Mesenchymal stem cell (in vitro differentiated cells and primary cell): ENCODE measurements at regions not wholly inside any gene's neighbourhood (a gene's known extent, or its start where the extent isn't known, plus 50 kb on each side); places are given as distances from the start of the nearest gene placed in this dataset.

Experiments
- DNase-seq: peaks from one replicate; pipeline ENCODE4 v3.0.0-alpha.2; 2013
- H2AFZ ChIP-seq: one replicate; pipeline ENCODE4 v1.6.1; 2013; ENCODE audit warnings: low read depth, mild to moderate bottlenecking, control low read depth, inconsistent platforms, low read length, moderate library complexity
- H2AK5ac ChIP-seq: 2 replicates; pipeline ENCODE4 v1.6.1; 2013; ENCODE audit warnings: low read length, moderate library complexity, mild to moderate bottlenecking, inconsistent platforms; ENCODE audit not compliant: severe bottlenecking
- H2BK120ac ChIP-seq: one replicate; pipeline ENCODE4 v1.6.1; 2013; ENCODE audit warnings: low read depth, mild to moderate bottlenecking, inconsistent platforms, low read length, moderate library complexity
- H2BK12ac ChIP-seq, 2 experiments: one replicate each; pipeline ENCODE4 v1.6.1; 2013; ENCODE audit warnings: inconsistent platforms in 2 of 2, low read length in 2 of 2, mild to moderate bottlenecking in 2 of 2, moderate library complexity in 2 of 2, control low read depth in 1 of 2
- H2BK15ac ChIP-seq: one replicate; pipeline ENCODE4 v1.6.1; 2013; ENCODE audit warnings: mild to moderate bottlenecking, low read depth, inconsistent platforms; ENCODE audit not compliant: poor library complexity, severe bottlenecking
- H2BK5ac ChIP-seq: 2 replicates; pipeline ENCODE4 v1.6.1; 2013; ENCODE audit warnings: low read depth, mild to moderate bottlenecking, low read length, control low read depth, inconsistent platforms; ENCODE audit not compliant: poor library complexity, severe bottlenecking
- H3K14ac ChIP-seq, 2 experiments: one replicate each; pipeline ENCODE4 v1.6.1; 2013; ENCODE audit warnings: inconsistent platforms in 2 of 2, low read length in 2 of 2, control low read depth in 1 of 2, mild to moderate bottlenecking in 1 of 2, moderate library complexity in 1 of 2
- H3K18ac ChIP-seq, 2 experiments: one replicate each; pipeline ENCODE4 v1.6.1; 2013; ENCODE audit warnings: inconsistent platforms in 2 of 2, low read length in 2 of 2, control low read depth in 1 of 2, low read depth in 1 of 2, mild to moderate bottlenecking in 1 of 2
- H3K23ac ChIP-seq, 2 experiments: one replicate each; pipeline ENCODE4 v1.6.1; 2013; ENCODE audit warnings: inconsistent platforms in 2 of 2, low read length in 2 of 2, mild to moderate bottlenecking in 2 of 2, moderate library complexity in 2 of 2, control low read depth in 1 of 2
- H3K27ac ChIP-seq: 2 replicates; pipeline ENCODE4 v1.5.1; 2013; ENCODE audit warnings: mild to moderate bottlenecking, moderate library complexity, low read length, control low read depth, inconsistent platforms; ENCODE audit not compliant: poor library complexity, severe bottlenecking
- H3K27me3 ChIP-seq, 2 experiments: 2 replicates each; pipeline versions ENCODE4 v1.6.1 to v1.7.0; 2013; ENCODE audit warnings: low read length in 2 of 2, mild to moderate bottlenecking in 2 of 2, moderate library complexity in 2 of 2, control low read depth in 1 of 2, inconsistent platforms in 1 of 2; ENCODE audit not compliant: control insufficient read depth in 1 of 2, insufficient read depth in 1 of 2
- H3K36me3 ChIP-seq, 2 experiments: 2 replicates each; pipeline versions ENCODE4 v1.6.1 to v1.7.0; 2013; ENCODE audit warnings: low read length in 2 of 2, control low read depth in 1 of 2, inconsistent platforms in 1 of 2, low read depth in 1 of 2, mild to moderate bottlenecking in 1 of 2; ENCODE audit not compliant: insufficient read depth in 2 of 2, control insufficient read depth in 1 of 2
- H3K4ac ChIP-seq, 2 experiments: one replicate each; pipeline ENCODE4 v1.6.1; 2013; ENCODE audit warnings: inconsistent platforms in 2 of 2, low read length in 2 of 2, mild to moderate bottlenecking in 2 of 2, moderate library complexity in 2 of 2, control low read depth in 1 of 2, low read depth in 1 of 2
- H3K4me1 ChIP-seq: 2 replicates; pipeline ENCODE4 v1.6.1; 2013; ENCODE audit warnings: low read depth, low read length, control low read depth; ENCODE audit not compliant: control insufficient read depth, insufficient read depth
- H3K4me2 ChIP-seq: 2 replicates; pipeline ENCODE4 v1.6.1; 2013; ENCODE audit warnings: low read length, mild to moderate bottlenecking, inconsistent platforms; ENCODE audit not compliant: poor library complexity, severe bottlenecking
- H3K4me3 ChIP-seq, 2 experiments: 2 replicates each; pipeline versions ENCODE4 v1.5.1 to v1.7.0; 2013; ENCODE audit warnings: low read length in 2 of 2, mild to moderate bottlenecking in 2 of 2, control low read depth in 1 of 2, low read depth in 1 of 2; ENCODE audit not compliant: insufficient read depth in 1 of 2
- H3K79me1 ChIP-seq: replicated peaks from 2 replicates; pipeline ENCODE4 v1.6.1; 2013; ENCODE audit warnings: mild to moderate bottlenecking, control low read depth, low read length, inconsistent platforms; ENCODE audit not compliant: poor library complexity, severe bottlenecking
- H3K9ac ChIP-seq: 2 replicates; pipeline ENCODE4 v1.7.0; 2013; ENCODE audit warnings: mild to moderate bottlenecking, low read length, moderate library complexity
- H3K9me3 ChIP-seq: 2 replicates; pipeline ENCODE4 v1.7.0; 2013; ENCODE audit warnings: mild to moderate bottlenecking, low read length; ENCODE audit not compliant: control insufficient read depth
- H4K8ac ChIP-seq: one replicate; pipeline ENCODE4 v1.6.1; 2013; ENCODE audit warnings: inconsistent platforms, mild to moderate bottlenecking, low read length, moderate library complexity
- H4K91ac ChIP-seq: one replicate; pipeline ENCODE4 v1.6.1; 2013; ENCODE audit warnings: mild to moderate bottlenecking, low read length, inconsistent platforms
- WGBS: methylation state at CpG from one replicate; pipeline ENCODE4 v1.1.7; 2013; ENCODE audit warnings: mixed read lengths; 5-methylcytosine and 5-hydroxymethylcytosine counted together

GRCh38 chr4:134343081-134343480 is 141.5 kb upstream of the PABPC4L start:
- H3K18ac ChIP-seq: no peak overlapping the region
- H4K91ac ChIP-seq: no peak overlapping the region
- no peaks in the 10 kb centered on the region for H3K36me3 ChIP-seq
- WGBS: 100% methylated on average over 1 of the region's 2 CpGs
- no peaks in the 10 kb centered on the region for H3K9me3 ChIP-seq
- no peak overlapping the region for H4K8ac ChIP-seq
- H2BK12ac ChIP-seq: no peak overlapping the region
- H2BK15ac ChIP-seq: no peak overlapping the region
- peaks cover 3% of the 10 kb centered on the region for H3K4me1 ChIP-seq
- H3K4ac ChIP-seq: no peak overlapping the region
- no peak for DNase-seq
- no peak overlapping the region for H3K4me3 ChIP-seq
- no peak overlapping the region for H3K9ac ChIP-seq
- H3K79me1 ChIP-seq: no peaks in the 10 kb centered on the region
- H3K27me3 ChIP-seq: no peaks in the 10 kb centered on the region
- no peak overlapping the region for H3K23ac ChIP-seq
- H2AK5ac ChIP-seq: no peak overlapping the region
- H2AFZ ChIP-seq: no peak overlapping the region
- no peak overlapping the region for H2BK120ac ChIP-seq
- no peak overlapping the region for H3K14ac ChIP-seq
- peak overlapping the region; percentile 14 for H3K27ac ChIP-seq
- no peak overlapping the region for H3K4me2 ChIP-seq
- no peak overlapping the region for H2BK5ac ChIP-seq

- Histone ChIP-seq H2BK5ac (no peak overlapping the region), H4K91ac (no peak overlapping the region), H3K79me1 (no peaks in the 10 kb centered on the region), H3K4ac (no peak overlapping the region), H2AK5ac (no peak overlapping the region), H4K8ac (no peak overlapping the region), H3K4me1 (no peaks in the 10 kb centered on the region), H3K23ac (no peak overlapping the region), H2BK120ac (no peak overlapping the region), H3K4me2 (no peak overlapping the region), H3K18ac (no peak overlapping the region), H2BK12ac (no peak overlapping the region), H2BK15ac (no peak overlapping the region), H3K4me3 (no peak overlapping the region), H3K14ac (no peak overlapping the region), H3K9me3 (no peaks in the 10 kb centered on the region), H3K27me3 (no peaks in the 10 kb centered on the region), H3K9ac (no peak overlapping the region), H3K27ac (no peak overlapping the region), H2AFZ (no peak overlapping the region), H3K36me3 (no peaks in the 10 kb centered on the region)
- 93% methylated on average over 1 of the region's 1 CpG for WGBS
- DNase-seq: no peak
Measured at GRCh38 chr4:134337574-134337973, 136.0 kb upstream of the PABPC4L start.

- no peak overlapping the region for H2BK120ac ChIP-seq
- no peaks in the 10 kb centered on the region for H3K27me3 ChIP-seq
- no peak overlapping the region for H3K14ac ChIP-seq
- H2BK15ac ChIP-seq: no peak overlapping the region
- H3K4ac ChIP-seq: no peak overlapping the region
- no peak overlapping the region for H2AFZ ChIP-seq
- H3K23ac ChIP-seq: no peak overlapping the region
- H3K79me1 ChIP-seq: no peaks in the 10 kb centered on the region
- H3K4me1 ChIP-seq: no peaks in the 10 kb centered on the region
- WGBS: 95% methylated on average over 9 of the region's 9 CpGs
- no peak overlapping the region for H2BK12ac ChIP-seq
- H3K27ac ChIP-seq: no peak overlapping the region
- H3K9ac ChIP-seq: no peak overlapping the region
- no peaks in the 10 kb centered on the region for H3K9me3 ChIP-seq
- no peak overlapping the region for H3K4me2 ChIP-seq
- H3K4me3 ChIP-seq: no peak overlapping the region
- H3K18ac ChIP-seq: no peak overlapping the region
- H4K91ac ChIP-seq: no peak overlapping the region
- no peak overlapping the region for H2AK5ac ChIP-seq
- H2BK5ac ChIP-seq: no peak overlapping the region
- H3K36me3 ChIP-seq: no peaks in the 10 kb centered on the region
- H4K8ac ChIP-seq: no peak overlapping the region
- DNase-seq: no peak
Measured at GRCh38 chr4:134328741-134329140, 127.2 kb upstream of the PABPC4L start.

GRCh38 chr4:134327274-134328122 is 125.9 kb upstream of the PABPC4L start:
- Histone ChIP-seq H3K4me3 (no peak overlapping the region), H3K14ac (no peak overlapping the region), H3K9ac (no peak overlapping the region), H4K91ac (no peak overlapping the region), H3K27me3 (no peaks in the 10 kb centered on the region), H3K4me1 (no peaks in the 10 kb centered on the region), H3K4me2 (no peak overlapping the region), H2BK15ac (no peak overlapping the region), H3K9me3 (no peaks in the 10 kb centered on the region), H3K23ac (no peak overlapping the region), H3K18ac (no peak overlapping the region), H3K36me3 (no peaks in the 10 kb centered on the region), H4K8ac (no peak overlapping the region), H3K79me1 (no peaks in the 10 kb centered on the region), H2BK12ac (no peak overlapping the region), H2AK5ac (no peak overlapping the region), H2BK5ac (no peak overlapping the region), H2AFZ (no peak overlapping the region), H2BK120ac (no peak overlapping the region), H3K27ac (no peak overlapping the region), H3K4ac (no peak overlapping the region)
- DNase-seq: no peak
- 98% methylated on average over 41 of the region's 41 CpGs for WGBS
